Ishikawa (cell line): ENCODE measurements at regions not wholly inside any gene's neighbourhood (a gene's known extent, or its start where the extent isn't known, plus 50 kb on each side); places are given as distances from the start of the nearest gene placed in this dataset.

Experiments
- CEBPB ChIP-seq: IDR thresholded peaks from 2 replicates; pipeline ENCODE4 v1.6.1; 2012
- CREB1 ChIP-seq: IDR thresholded peaks from 2 replicates; pipeline ENCODE4 v1.6.1; 2012; ENCODE audit warnings: low read depth
- EGR1 ChIP-seq: IDR thresholded peaks from 2 replicates; pipeline ENCODE4 v1.6.1; 2012
- EP300 ChIP-seq: IDR thresholded peaks from 2 replicates; pipeline ENCODE4 v1.6.1; 2012; ENCODE audit warnings: borderline replicate concordance
- FOXM1 ChIP-seq: IDR thresholded peaks from 2 replicates; pipeline ENCODE4 v1.6.1; 2012; ENCODE audit warnings: low read depth, borderline replicate concordance
- MAX ChIP-seq: IDR thresholded peaks from 2 replicates; pipeline ENCODE4 v1.6.1; 2012
- NFIC ChIP-seq: IDR thresholded peaks from 2 replicates; pipeline ENCODE4 v1.6.1; 2012
- RAD21 ChIP-seq: IDR thresholded peaks from 2 replicates; pipeline ENCODE4 v1.6.1; 2012; ENCODE audit warnings: low read depth
- TAF1 ChIP-seq: IDR thresholded peaks from 2 replicates; pipeline ENCODE4 v1.6.1; 2012; ENCODE audit warnings: low read depth, mild to moderate bottlenecking
- TCF12 ChIP-seq: IDR thresholded peaks from 2 replicates; pipeline ENCODE4 v1.6.1; 2012; ENCODE audit warnings: low read depth
- TEAD4 ChIP-seq: IDR thresholded peaks from 2 replicates; pipeline ENCODE4 v1.6.1; 2012
- YY1 ChIP-seq: IDR thresholded peaks from 2 replicates; pipeline ENCODE4 v1.6.1; 2012; ENCODE audit warnings: low read depth
- ZBTB7A ChIP-seq: IDR thresholded peaks from 2 replicates; pipeline ENCODE4 v1.6.1; 2012; ENCODE audit warnings: low read depth
- TF ChIP-seq, protein P1 (sequence below): IDR thresholded peaks from 2 replicates; pipeline ENCODE4 v1.6.1; 2012
- TF ChIP-seq, protein P2 (sequence below): IDR thresholded peaks from 2 replicates; pipeline ENCODE4 v1.6.1; 2012; ENCODE audit warnings: low read depth, mild to moderate bottlenecking

- TF ChIP-seq TEAD4, result no peak
- TF ChIP-seq MAX, result no peak
- no peak for TF ChIP-seq TAF1
- no peak for TF ChIP-seq FOXM1
- TF ChIP-seq TCF12, result no peak
- no peak for TF ChIP-seq CEBPB
- TF ChIP-seq RAD21, result no peak
- no peak for TF ChIP-seq CREB1
- no peak for TF ChIP-seq NFIC
- TF ChIP-seq EGR1, result no peak
- no peak for TF ChIP-seq YY1
- TF ChIP-seq, protein P1, sequence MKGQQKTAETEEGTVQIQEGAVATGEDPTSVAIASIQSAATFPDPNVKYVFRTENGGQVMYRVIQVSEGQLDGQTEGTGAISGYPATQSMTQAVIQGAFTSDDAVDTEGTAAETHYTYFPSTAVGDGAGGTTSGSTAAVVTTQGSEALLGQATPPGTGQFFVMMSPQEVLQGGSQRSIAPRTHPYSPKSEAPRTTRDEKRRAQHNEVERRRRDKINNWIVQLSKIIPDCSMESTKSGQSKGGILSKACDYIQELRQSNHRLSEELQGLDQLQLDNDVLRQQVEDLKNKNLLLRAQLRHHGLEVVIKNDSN, result no peak
- TF ChIP-seq ZBTB7A, result no peak
- TF ChIP-seq, protein P2, sequence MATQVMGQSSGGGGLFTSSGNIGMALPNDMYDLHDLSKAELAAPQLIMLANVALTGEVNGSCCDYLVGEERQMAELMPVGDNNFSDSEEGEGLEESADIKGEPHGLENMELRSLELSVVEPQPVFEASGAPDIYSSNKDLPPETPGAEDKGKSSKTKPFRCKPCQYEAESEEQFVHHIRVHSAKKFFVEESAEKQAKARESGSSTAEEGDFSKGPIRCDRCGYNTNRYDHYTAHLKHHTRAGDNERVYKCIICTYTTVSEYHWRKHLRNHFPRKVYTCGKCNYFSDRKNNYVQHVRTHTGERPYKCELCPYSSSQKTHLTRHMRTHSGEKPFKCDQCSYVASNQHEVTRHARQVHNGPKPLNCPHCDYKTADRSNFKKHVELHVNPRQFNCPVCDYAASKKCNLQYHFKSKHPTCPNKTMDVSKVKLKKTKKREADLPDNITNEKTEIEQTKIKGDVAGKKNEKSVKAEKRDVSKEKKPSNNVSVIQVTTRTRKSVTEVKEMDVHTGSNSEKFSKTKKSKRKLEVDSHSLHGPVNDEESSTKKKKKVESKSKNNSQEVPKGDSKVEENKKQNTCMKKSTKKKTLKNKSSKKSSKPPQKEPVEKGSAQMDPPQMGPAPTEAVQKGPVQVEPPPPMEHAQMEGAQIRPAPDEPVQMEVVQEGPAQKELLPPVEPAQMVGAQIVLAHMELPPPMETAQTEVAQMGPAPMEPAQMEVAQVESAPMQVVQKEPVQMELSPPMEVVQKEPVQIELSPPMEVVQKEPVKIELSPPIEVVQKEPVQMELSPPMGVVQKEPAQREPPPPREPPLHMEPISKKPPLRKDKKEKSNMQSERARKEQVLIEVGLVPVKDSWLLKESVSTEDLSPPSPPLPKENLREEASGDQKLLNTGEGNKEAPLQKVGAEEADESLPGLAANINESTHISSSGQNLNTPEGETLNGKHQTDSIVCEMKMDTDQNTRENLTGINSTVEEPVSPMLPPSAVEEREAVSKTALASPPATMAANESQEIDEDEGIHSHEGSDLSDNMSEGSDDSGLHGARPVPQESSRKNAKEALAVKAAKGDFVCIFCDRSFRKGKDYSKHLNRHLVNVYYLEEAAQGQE, result no peak
- TF ChIP-seq EP300, result no peak
These were observed 558.0 kb downstream of the ZWINT start for GRCh38 chr10:55803055-55803454.

GRCh38 chr10:55801353-55801661 is 559.8 kb downstream of the ZWINT start:
- TF ChIP-seq, protein P2, result no peak
- TF ChIP-seq FOXM1 (no peak), ZBTB7A (no peak)

DNA sequence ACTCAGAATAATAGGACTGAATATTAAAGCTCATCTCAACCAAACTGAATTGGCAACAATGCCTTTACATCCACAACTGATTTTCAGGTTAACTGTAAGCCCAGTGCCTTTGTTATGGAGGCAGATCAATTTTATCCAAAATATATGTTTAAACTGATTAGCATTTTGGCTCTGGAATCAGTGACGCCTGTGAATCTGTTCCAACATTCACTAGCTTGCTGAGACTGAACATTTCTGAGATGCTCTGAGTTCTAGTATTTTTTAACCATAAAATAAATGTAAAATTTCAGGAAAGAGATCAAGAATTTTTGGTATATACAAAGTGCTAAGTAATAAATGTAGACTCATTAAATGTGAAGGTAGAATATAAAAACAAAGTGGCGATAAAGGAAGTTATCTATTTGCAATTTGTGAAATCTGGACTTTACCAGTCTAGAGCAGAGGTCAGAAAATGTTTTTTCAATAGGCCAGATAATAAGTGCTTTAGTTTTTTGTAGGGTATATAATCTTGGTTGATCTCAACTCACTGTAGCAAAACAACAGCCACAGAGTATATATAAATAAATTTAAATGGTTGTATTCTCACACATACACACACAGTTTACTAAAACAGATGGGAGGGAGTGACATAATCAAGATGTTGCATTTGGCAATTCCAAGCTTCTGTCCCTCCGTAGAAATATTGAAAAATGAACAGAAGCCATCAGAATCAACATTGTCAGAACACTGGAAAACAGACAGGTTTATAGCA is 560.3 kb downstream of the ZWINT start:
- no peak for TF ChIP-seq NFIC
- TF ChIP-seq, protein P2, result no peak
- TF ChIP-seq CREB1, result no peak
- no peak for TF ChIP-seq MAX
- no peak for TF ChIP-seq TEAD4
- no peak for TF ChIP-seq TCF12
- no peak for TF ChIP-seq YY1
- no peak for TF ChIP-seq EGR1
- TF ChIP-seq ZBTB7A, result no peak
- TF ChIP-seq TAF1, result no peak
- no peak for TF ChIP-seq CEBPB
- TF ChIP-seq, protein P1, result no peak
- no peak for TF ChIP-seq RAD21

DNA sequence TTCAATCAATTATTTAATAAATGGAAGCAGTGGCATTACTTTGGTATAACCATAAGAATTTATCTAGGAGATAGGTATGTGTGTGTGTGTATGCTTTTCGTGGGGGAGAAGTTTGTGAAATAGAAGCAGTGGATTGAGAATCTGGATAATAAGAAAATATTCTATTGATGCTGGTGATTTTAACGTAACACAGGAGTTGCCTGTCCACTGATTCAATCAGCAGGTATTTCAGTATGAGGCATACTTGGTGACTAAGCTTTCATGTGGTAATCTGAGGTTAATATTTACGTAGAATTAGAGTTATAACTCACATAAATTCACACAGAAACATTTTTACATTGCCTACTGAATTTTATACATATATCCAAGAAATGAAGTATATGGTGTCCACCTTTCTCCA is 568.0 kb downstream of the ZWINT start:
- TF ChIP-seq TAF1, result no peak
- no peak for TF ChIP-seq CREB1
- TF ChIP-seq, protein P2, result no peak
- TF ChIP-seq ZBTB7A, result no peak
- TF ChIP-seq FOXM1, result no peak
- no peak for TF ChIP-seq TCF12
- no peak for TF ChIP-seq EGR1
- TF ChIP-seq EP300, result no peak
- no peak for TF ChIP-seq YY1
- no peak for TF ChIP-seq NFIC
- TF ChIP-seq CEBPB, result no peak
- TF ChIP-seq RAD21, result no peak
- TF ChIP-seq, protein P1, result no peak
- no peak for TF ChIP-seq MAX
- TF ChIP-seq TEAD4, result no peak
